H1 (cell line): ENCODE measurements at regions not wholly inside any gene's neighbourhood (a gene's known extent, or its start where the extent isn't known, plus 50 kb on each side); places are given as distances from the start of the nearest gene placed in this dataset.
"Not testable (repeated sequence)": the region's sequence is repeated elsewhere in the genome, so short reads cannot be mapped to it uniquely, and the experiment has no call there.

Source experiments
- CTCF ChIA-PET: fragments of 300-600 bp; sonication (Branson Sonifier 250); formaldehyde crosslinking; loops from one replicate; lab custom pipeline; 2021; ENCODE audit not compliant: partially characterized antibody; lab: Charles Lee
- POLR2A ChIA-PET: fragments of 300-600 bp; sonication (Branson Sonifier 250); formaldehyde crosslinking; loops from one replicate; lab custom pipeline; 2021; ENCODE audit warnings: inconsistent platforms; ENCODE audit not compliant: partially characterized antibody; lab: Charles Lee
- DNase-seq, 2 experiments: peaks; one replicate each; pipeline versions ENCODE4 v3.0.0 to v3.0.0-alpha.2; 2010 to 2022; ENCODE audit warnings: low spot score in 2 of 2, low read depth in 1 of 2, mixed read lengths in 1 of 2
- FAIRE-seq: peaks from 2 replicates; lab custom pipeline; 2011; peaks lifted over from hg19 to GRCh38; lab: Jason Lieb, UNC
- H2AFZ ChIP-seq: 2 replicates; pipeline ENCODE4 v1.8.1; 2012; ENCODE audit warnings: low read length, inconsistent platforms
- H2AK5ac ChIP-seq: 2 replicates; pipeline ENCODE4 v1.6.1; 2013; ENCODE audit warnings: low read depth, low read length
- H2BK120ac ChIP-seq: replicated peaks from 2 replicates; pipeline ENCODE3; 2013; ENCODE audit warnings: low read depth, low read length, inconsistent platforms
- H2BK12ac ChIP-seq: 2 replicates; pipeline ENCODE4 v1.6.1; 2013; ENCODE audit warnings: low read depth, low read length
- H2BK15ac ChIP-seq: 2 replicates; pipeline ENCODE4 v1.6.1; 2013; ENCODE audit warnings: low read length
- H2BK20ac ChIP-seq: 2 replicates; pipeline ENCODE4 v1.6.1; 2013; ENCODE audit warnings: low read length
- H2BK5ac ChIP-seq: 2 replicates; pipeline ENCODE4 v1.6.1; 2013; ENCODE audit warnings: low read depth, low read length
- H3K14ac ChIP-seq: 2 replicates; pipeline ENCODE4 v1.6.1; 2013; ENCODE audit warnings: inconsistent platforms; ENCODE audit not compliant: insufficient read length
- H3K18ac ChIP-seq: 2 replicates; pipeline ENCODE4 v1.6.1; 2013; ENCODE audit warnings: low read length; ENCODE audit errors: extremely low read depth
- H3K23ac ChIP-seq: 2 replicates; pipeline ENCODE4 v1.6.1; 2013; ENCODE audit warnings: inconsistent platforms; ENCODE audit not compliant: insufficient read length
- H3K23me2 ChIP-seq: 2 replicates; pipeline ENCODE4 v1.6.1; 2013; ENCODE audit warnings: low read depth, low read length
- H3K27ac ChIP-seq: 2 replicates; pipeline ENCODE4 v1.6.1; 2011; ENCODE audit warnings: low read depth, low read length, inconsistent platforms
- H3K27me3 ChIP-seq, 4 experiments: replicated peaks in 1 of 4; 1 replicate in 1 of 4; 2 replicates in 3 of 4; pipeline versions ENCODE4 v1.6.1 to v1.8.1; 2011 to 2013; ENCODE audit warnings: low read length in 3 of 4, mild to moderate bottlenecking in 3 of 4, inconsistent platforms in 2 of 4, mixed read lengths in 2 of 4, moderate library complexity in 1 of 4; ENCODE audit not compliant: control insufficient read depth in 3 of 4, insufficient read depth in 3 of 4; ENCODE audit errors: extremely low read depth in 1 of 4
- H3K36me3 ChIP-seq, 4 experiments: 2 replicates each; pipeline versions ENCODE4 v1.6.1 to v1.8.1; 2011 to 2013; ENCODE audit warnings: mild to moderate bottlenecking in 4 of 4, low read length in 3 of 4, moderate library complexity in 2 of 4, control low read depth in 1 of 4, inconsistent platforms in 1 of 4; ENCODE audit not compliant: insufficient read depth in 4 of 4, control insufficient read depth in 2 of 4
- H3K4ac ChIP-seq: replicated peaks from 2 replicates; pipeline ENCODE3; 2013; ENCODE audit warnings: low read length, low read depth, mixed read lengths, inconsistent platforms; ENCODE audit not compliant: insufficient read length
- H3K4me1 ChIP-seq, 4 experiments: replicated peaks in 1 of 4; 1 replicate in 1 of 4; 2 replicates in 3 of 4; pipeline versions ENCODE4 v1.6.1 to v1.8.1; 2011 to 2013; ENCODE audit warnings: low read length in 3 of 4, inconsistent platforms in 2 of 4, mixed read lengths in 1 of 4; ENCODE audit not compliant: insufficient read depth in 4 of 4, control insufficient read depth in 3 of 4
- H3K4me2 ChIP-seq, 2 experiments: 2 replicates each; pipeline versions ENCODE4 v1.6.1 to v1.8.1; 2011 to 2013; ENCODE audit warnings: low read depth in 2 of 2, low read length in 2 of 2, control low read depth in 1 of 2, inconsistent platforms in 1 of 2, mild to moderate bottlenecking in 1 of 2; ENCODE audit not compliant: insufficient read depth in 1 of 2
- H3K4me3 ChIP-seq, 4 experiments: fragments of 200-600, 300-600 bp in 1 of 4; sonication (generic), shearing (Covaris generic), sonication (Bioruptor Twin) in 1 of 4; 2 replicates each; pipeline versions ENCODE4 v1.5.1 to v1.8.1; 2011 to 2016; ENCODE audit warnings: low read length in 4 of 4, low read depth in 3 of 4, control low read depth in 2 of 4, inconsistent platforms in 2 of 4, mild to moderate bottlenecking in 2 of 4, mixed read lengths in 1 of 4, moderate library complexity in 1 of 4; ENCODE audit not compliant: insufficient read depth in 2 of 4; ENCODE audit errors: extremely low read depth in 1 of 4
- H3K56ac ChIP-seq: replicated peaks from 2 replicates; pipeline ENCODE3; 2013; ENCODE audit warnings: low read depth, mild to moderate bottlenecking, mixed read lengths, low read length, inconsistent platforms; ENCODE audit not compliant: insufficient read length
- H3K79me1 ChIP-seq: 2 replicates; pipeline ENCODE4 v1.6.1; 2013; ENCODE audit warnings: low read depth, low read length, control low read depth
- H3K79me2 ChIP-seq, 2 experiments: 2 replicates each; pipeline versions ENCODE4 v1.6.1 to v1.8.1; 2012 to 2013; ENCODE audit warnings: low read length in 2 of 2, mild to moderate bottlenecking in 2 of 2, inconsistent platforms in 1 of 2; ENCODE audit not compliant: insufficient read depth in 2 of 2, control insufficient read depth in 1 of 2
- H3K9ac ChIP-seq, 4 experiments: replicated peaks in 1 of 4; 1 replicate in 1 of 4; 2 replicates in 3 of 4; pipeline versions ENCODE4 v1.6.1 to v1.8.1; 2011 to 2013; ENCODE audit warnings: low read depth in 3 of 4, low read length in 3 of 4, control low read depth in 2 of 4, mild to moderate bottlenecking in 2 of 4, moderate library complexity in 2 of 4, inconsistent platforms in 1 of 4; ENCODE audit errors: extremely low read depth in 1 of 4
- H3K9me3 ChIP-seq, 2 experiments: 2 replicates each; pipeline versions ENCODE4 v1.6.1 to v1.8.1; 2012 to 2013; ENCODE audit warnings: mild to moderate bottlenecking in 2 of 2, moderate library complexity in 2 of 2, control low read depth in 1 of 2, inconsistent platforms in 1 of 2, low read depth in 1 of 2, low read length in 1 of 2, mixed read lengths in 1 of 2; ENCODE audit not compliant: insufficient read depth in 2 of 2
- H4K20me1 ChIP-seq, 2 experiments: replicated peaks in 1 of 2; 2 replicates each; pipeline versions ENCODE3 to v1.8.1; 2011 to 2013; ENCODE audit warnings: inconsistent platforms in 2 of 2, low read length in 2 of 2, mild to moderate bottlenecking in 1 of 2; ENCODE audit not compliant: insufficient read depth in 2 of 2, control insufficient read depth in 1 of 2
- H4K5ac ChIP-seq: 2 replicates; pipeline ENCODE4 v1.6.1; 2013; ENCODE audit warnings: low read length, low read depth, mixed read lengths, inconsistent platforms; ENCODE audit not compliant: insufficient read length
- H4K8ac ChIP-seq: 2 replicates; pipeline ENCODE4 v1.8.0; 2013; ENCODE audit warnings: mild to moderate bottlenecking, moderate library complexity, low read length, inconsistent platforms; ENCODE audit not compliant: insufficient read depth; ENCODE audit errors: extremely low read depth
- H4K91ac ChIP-seq: replicated peaks from 2 replicates; pipeline ENCODE3; 2013; ENCODE audit warnings: low read length, mixed read lengths, inconsistent platforms; ENCODE audit not compliant: insufficient read length
- WGBS, 2 experiments: shearing (Covaris generic) in 1 of 2; methylation state at CpG; one replicate each; pipeline versions ENCODE4 v1.1.6 to v1.1.7; 2013 to 2015; ENCODE audit warnings: low lambda C conversion rate in 2 of 2, mixed read lengths in 2 of 2, inconsistent platforms in 1 of 2, low coverage in 1 of 2, missing lambda C conversion rate in 1 of 2; ENCODE audit not compliant: insufficient replicate concordance in 2 of 2, insufficient coverage in 1 of 2, insufficient read length in 1 of 2; ENCODE audit errors: extremely low coverage in 1 of 2, missing lambda C conversion rate in 1 of 2; 5-methylcytosine and 5-hydroxymethylcytosine counted together

DNA sequence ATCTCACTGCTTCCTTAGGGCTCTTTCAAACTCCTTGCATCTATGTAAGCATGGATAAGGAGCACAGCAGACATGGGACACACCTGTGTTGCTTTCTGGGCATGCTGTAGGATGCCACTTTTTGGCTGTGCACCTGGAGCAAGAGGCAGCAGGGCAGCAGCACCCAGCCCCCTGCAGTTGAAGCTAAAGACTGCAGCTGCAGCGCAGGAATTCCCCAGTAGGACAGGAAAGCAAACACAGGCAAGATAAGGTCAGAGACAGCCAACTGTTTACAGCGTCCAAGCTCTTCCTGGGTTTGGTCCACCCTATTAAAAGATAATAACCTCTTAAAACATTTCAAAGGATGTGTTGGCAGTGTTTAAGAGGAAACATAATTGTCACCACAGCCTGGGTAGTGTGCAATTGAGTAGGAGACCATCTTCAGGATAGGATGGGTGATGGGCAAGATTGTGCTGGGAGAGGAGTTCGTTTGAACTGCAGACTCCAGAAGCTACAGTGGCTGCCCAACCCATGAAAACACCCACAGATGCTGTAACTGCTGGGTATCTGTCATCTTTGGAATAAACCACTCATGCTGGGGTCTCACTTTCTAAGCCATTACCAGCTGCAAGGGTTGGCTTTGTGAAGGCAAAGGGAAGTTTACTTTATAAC lies 242.3 kb upstream of the PLGLB1 start:
- H3K79me2 ChIP-seq, H3K4ac ChIP-seq, H3K14ac ChIP-seq, H3K4me1 ChIP-seq, H4K91ac ChIP-seq, H4K5ac ChIP-seq, H4K8ac ChIP-seq, H3K56ac ChIP-seq, H2BK12ac ChIP-seq, H2AK5ac ChIP-seq, H3K27ac ChIP-seq, FAIRE-seq, H2BK120ac ChIP-seq, H4K20me1 ChIP-seq, H3K4me2 ChIP-seq, H3K23ac ChIP-seq, H3K27me3 ChIP-seq, DNase-seq, H2BK20ac ChIP-seq, H3K36me3 ChIP-seq, H2AFZ ChIP-seq, H3K23me2 ChIP-seq, POLR2A ChIA-PET, H3K79me1 ChIP-seq, H3K9me3 ChIP-seq, H3K9ac ChIP-seq, H3K18ac ChIP-seq, H3K4me3 ChIP-seq, H2BK5ac ChIP-seq, CTCF ChIA-PET, H2BK15ac ChIP-seq: not testable (repeated sequence)
- no CpG with 5 or more reads among the region's 3 CpGs for whole genome bisulfite sequencing, 2 experiments

DNA sequence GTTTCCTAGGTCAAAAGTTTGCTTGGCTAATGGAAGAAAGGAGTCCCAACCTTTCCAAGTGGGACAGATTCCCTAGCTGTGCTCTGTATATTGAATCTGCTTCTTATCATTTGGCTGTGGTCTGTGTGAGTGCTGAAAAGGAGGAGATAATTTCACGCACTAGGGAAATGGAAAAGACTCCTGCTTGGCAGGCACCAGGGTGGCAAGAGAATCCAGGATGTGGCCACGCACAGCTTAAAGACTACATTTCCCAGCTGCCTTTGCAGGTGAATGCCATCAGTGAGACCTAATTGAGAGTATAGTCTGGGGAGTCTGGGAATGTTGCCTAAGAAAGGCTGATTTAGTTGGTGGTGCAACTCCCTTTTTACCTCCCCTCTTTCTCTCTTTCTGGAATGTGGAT lies 253.5 kb upstream of the PLGLB1 start:
- H3K27ac ChIP-seq, H4K8ac ChIP-seq, H2BK5ac ChIP-seq, H2BK20ac ChIP-seq, H4K20me1 ChIP-seq, H2BK120ac ChIP-seq, H4K91ac ChIP-seq, H2AFZ ChIP-seq, H2BK15ac ChIP-seq, DNase-seq, CTCF ChIA-PET, POLR2A ChIA-PET, H3K79me1 ChIP-seq, H3K4ac ChIP-seq, H4K5ac ChIP-seq, H3K14ac ChIP-seq, FAIRE-seq, H3K9me3 ChIP-seq, H3K27me3 ChIP-seq, H2BK12ac ChIP-seq, H3K4me2 ChIP-seq, H2AK5ac ChIP-seq, H3K23ac ChIP-seq, H3K36me3 ChIP-seq, H3K56ac ChIP-seq, H3K79me2 ChIP-seq, H3K4me3 ChIP-seq, H3K18ac ChIP-seq, H3K23me2 ChIP-seq, H3K9ac ChIP-seq, H3K4me1 ChIP-seq: not testable (repeated sequence)
- WGBS, 2 experiments, result 66% methylated on average over 2 of the region's 2 CpGs; no CpG with 5 or more reads in 1 of the 2 experiments
